ENCODE measurements at regions not wholly inside any gene's neighbourhood (a gene's known extent, or its start where the extent isn't known, plus 50 kb on each side); places are given as distances from the start of the nearest gene placed in this dataset.

DNA sequence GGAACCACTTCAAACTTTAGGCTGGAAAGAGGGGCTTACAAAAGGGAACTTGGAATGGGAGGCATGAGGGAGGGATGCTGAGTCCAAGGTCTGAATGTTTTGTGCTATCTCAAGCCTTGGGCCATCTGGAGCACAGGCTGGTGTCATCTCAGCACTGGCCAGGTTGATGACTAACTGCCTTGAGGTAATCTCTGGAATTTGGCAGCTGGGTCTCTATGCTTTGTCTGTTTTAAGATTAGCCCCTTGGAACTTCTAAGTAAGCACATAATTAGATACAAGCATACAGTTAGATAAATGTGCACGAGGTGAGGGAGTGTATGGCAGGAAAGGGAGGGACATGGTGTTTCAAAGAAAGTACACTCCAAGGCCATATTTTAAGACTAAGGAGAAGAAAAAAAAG lies 252.4 kb upstream of the CCDC54 start (continued):
- TF ChIP-seq, protein P1, sequence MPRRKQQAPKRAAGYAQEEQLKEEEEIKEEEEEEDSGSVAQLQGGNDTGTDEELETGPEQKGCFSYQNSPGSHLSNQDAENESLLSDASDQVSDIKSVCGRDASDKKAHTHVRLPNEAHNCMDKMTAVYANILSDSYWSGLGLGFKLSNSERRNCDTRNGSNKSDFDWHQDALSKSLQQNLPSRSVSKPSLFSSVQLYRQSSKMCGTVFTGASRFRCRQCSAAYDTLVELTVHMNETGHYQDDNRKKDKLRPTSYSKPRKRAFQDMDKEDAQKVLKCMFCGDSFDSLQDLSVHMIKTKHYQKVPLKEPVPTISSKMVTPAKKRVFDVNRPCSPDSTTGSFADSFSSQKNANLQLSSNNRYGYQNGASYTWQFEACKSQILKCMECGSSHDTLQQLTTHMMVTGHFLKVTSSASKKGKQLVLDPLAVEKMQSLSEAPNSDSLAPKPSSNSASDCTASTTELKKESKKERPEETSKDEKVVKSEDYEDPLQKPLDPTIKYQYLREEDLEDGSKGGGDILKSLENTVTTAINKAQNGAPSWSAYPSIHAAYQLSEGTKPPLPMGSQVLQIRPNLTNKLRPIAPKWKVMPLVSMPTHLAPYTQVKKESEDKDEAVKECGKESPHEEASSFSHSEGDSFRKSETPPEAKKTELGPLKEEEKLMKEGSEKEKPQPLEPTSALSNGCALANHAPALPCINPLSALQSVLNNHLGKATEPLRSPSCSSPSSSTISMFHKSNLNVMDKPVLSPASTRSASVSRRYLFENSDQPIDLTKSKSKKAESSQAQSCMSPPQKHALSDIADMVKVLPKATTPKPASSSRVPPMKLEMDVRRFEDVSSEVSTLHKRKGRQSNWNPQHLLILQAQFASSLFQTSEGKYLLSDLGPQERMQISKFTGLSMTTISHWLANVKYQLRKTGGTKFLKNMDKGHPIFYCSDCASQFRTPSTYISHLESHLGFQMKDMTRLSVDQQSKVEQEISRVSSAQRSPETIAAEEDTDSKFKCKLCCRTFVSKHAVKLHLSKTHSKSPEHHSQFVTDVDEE (CRISPR knock-in tag; IDR thresholded peaks at IDR 0.05): no peak
- TF ChIP-seq PPARA (CRISPR knock-in tag; IDR thresholded peaks at IDR 0.05; ENCODE audit: borderline replicate concordance) (no peak), ZC3H10 (CRISPR knock-in tag; IDR thresholded peaks at IDR 0.05) (no peak)

GRCh38 chr3:107128946-107129345 lies 248.3 kb upstream of the CCDC54 start:
- no peak for ATAC-seq
- TF ChIP-seq ISL1 (CRISPR knock-in tag; IDR thresholded peaks at IDR 0.05): no peak
- no peak for TF ChIP-seq PATZ1 (CRISPR knock-in tag; IDR thresholded peaks at IDR 0.05; ENCODE audit: borderline replicate concordance)
- TF ChIP-seq ZFP30 (CRISPR knock-in tag; IDR thresholded peaks at IDR 0.05): no peak

GRCh38 chr3:107130089-107130700 lies 247.0 kb upstream of the CCDC54 start:
- no peak for ATAC-seq
- TF ChIP-seq TOX (CRISPR knock-in tag; IDR thresholded peaks at IDR 0.05; ENCODE audit: borderline replicate concordance) (no peak), ARNTL (CRISPR knock-in tag; IDR thresholded peaks at IDR 0.05; ENCODE audit: borderline replicate concordance, low read depth) (no peak), CSDC2 (CRISPR knock-in tag; IDR thresholded peaks at IDR 0.05) (no peak), BACH2 (CRISPR knock-in tag; IDR thresholded peaks at IDR 0.05; ENCODE audit: borderline replicate concordance) (no peak), ZNF8 (CRISPR knock-in tag; IDR thresholded peaks at IDR 0.05) (no peak), ESRRG (CRISPR knock-in tag; IDR thresholded peaks at IDR 0.05) (no peak), OSR1 (CRISPR knock-in tag; IDR thresholded peaks at IDR 0.05) (no peak), ZNF565 (CRISPR knock-in tag; conservative IDR thresholded peaks at IDR 0.05; ENCODE audit: low read depth) (no peak), TCF4 (CRISPR knock-in tag; IDR thresholded peaks at IDR 0.05; ENCODE audit: borderline replicate concordance) (no peak), ZNF70 (CRISPR knock-in tag; IDR thresholded peaks at IDR 0.05) (no peak), CSRNP3 (CRISPR knock-in tag; IDR thresholded peaks at IDR 0.05) (no peak), SNAI2 (CRISPR knock-in tag; IDR thresholded peaks at IDR 0.05) (no peak), PPARA (CRISPR knock-in tag; IDR thresholded peaks at IDR 0.05; ENCODE audit: borderline replicate concordance) (no peak), GLIS3 (CRISPR knock-in tag; IDR thresholded peaks at IDR 0.05) (no peak), PATZ1 (CRISPR knock-in tag; IDR thresholded peaks at IDR 0.05; ENCODE audit: borderline replicate concordance) (no peak), ZFP30 (CRISPR knock-in tag; IDR thresholded peaks at IDR 0.05) (no peak), ZC3H10 (CRISPR knock-in tag; IDR thresholded peaks at IDR 0.05) (no peak), ZFP3 (CRISPR knock-in tag; IDR thresholded peaks at IDR 0.05) (no peak)
- TF ChIP-seq, protein P2, sequence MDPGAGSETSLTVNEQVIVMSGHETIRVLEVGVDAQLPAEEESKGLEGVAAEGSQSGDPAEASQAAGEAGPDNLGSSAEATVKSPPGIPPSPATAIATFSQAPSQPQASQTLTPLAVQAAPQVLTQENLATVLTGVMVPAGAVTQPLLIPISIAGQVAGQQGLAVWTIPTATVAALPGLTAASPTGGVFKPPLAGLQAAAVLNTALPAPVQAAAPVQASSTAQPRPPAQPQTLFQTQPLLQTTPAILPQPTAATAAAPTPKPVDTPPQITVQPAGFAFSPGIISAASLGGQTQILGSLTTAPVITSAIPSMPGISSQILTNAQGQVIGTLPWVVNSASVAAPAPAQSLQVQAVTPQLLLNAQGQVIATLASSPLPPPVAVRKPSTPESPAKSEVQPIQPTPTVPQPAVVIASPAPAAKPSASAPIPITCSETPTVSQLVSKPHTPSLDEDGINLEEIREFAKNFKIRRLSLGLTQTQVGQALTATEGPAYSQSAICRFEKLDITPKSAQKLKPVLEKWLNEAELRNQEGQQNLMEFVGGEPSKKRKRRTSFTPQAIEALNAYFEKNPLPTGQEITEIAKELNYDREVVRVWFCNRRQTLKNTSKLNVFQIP (CRISPR knock-in tag; IDR thresholded peaks at IDR 0.05; ENCODE audit: borderline replicate concordance, low read depth): no peak
- TF ChIP-seq, protein P3, sequence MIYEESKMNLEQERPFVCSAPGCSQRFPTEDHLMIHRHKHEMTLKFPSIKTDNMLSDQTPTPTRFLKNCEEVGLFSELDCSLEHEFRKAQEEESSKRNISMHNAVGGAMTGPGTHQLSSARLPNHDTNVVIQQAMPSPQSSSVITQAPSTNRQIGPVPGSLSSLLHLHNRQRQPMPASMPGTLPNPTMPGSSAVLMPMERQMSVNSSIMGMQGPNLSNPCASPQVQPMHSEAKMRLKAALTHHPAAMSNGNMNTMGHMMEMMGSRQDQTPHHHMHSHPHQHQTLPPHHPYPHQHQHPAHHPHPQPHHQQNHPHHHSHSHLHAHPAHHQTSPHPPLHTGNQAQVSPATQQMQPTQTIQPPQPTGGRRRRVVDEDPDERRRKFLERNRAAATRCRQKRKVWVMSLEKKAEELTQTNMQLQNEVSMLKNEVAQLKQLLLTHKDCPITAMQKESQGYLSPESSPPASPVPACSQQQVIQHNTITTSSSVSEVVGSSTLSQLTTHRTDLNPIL (CRISPR knock-in tag; IDR thresholded peaks at IDR 0.05; ENCODE audit: low read depth): no peak

Data from SK-N-SH treated with all-trans-retinoic acid at 6 μM for 48 hours (cell line).